A673 (cell line): ENCODE measurements at regions not wholly inside any gene's neighbourhood (a gene's known extent, or its start where the extent isn't known, plus 50 kb on each side); places are given as distances from the start of the nearest gene placed in this dataset.

Experiments used
- BruUV-seq: library from RNA; stranded (reverse); fragments of 400-500 nt; replicated peaks from 2 replicates; lab custom pipeline; 2021; lab: Mats Ljungman, UMichigan
- CTCF ChIA-PET: fragments of 300-600 bp; sonication (Branson Sonifier 250); formaldehyde crosslinking; loops from one replicate; lab custom pipeline; 2022; ENCODE audit warnings: antibody characterized with exemption; lab: Charles Lee
- POLR2A ChIA-PET: fragments of 300-600 bp; sonication (Branson Sonifier 250); formaldehyde crosslinking; loops from one replicate; lab custom pipeline; 2022; ENCODE audit warnings: antibody characterized with exemption; ENCODE audit not compliant: low non-redundant PET; lab: Charles Lee
- DNase-seq: peaks from one replicate; pipeline ENCODE4 v3.0.0-alpha.2; 2015; ENCODE audit warnings: low spot score
- H3K27ac ChIP-seq: fragments of 200-600 bp; sonication (generic); 2 replicates; pipeline ENCODE4 v1.5.1; 2016; ENCODE audit warnings: mixed run types, low read depth, mild to moderate bottlenecking, mixed read lengths, antibody characterized with exemption, low read length; ENCODE audit not compliant: poor library complexity, severe bottlenecking
- H3K27me3 ChIP-seq: fragments of 200-600 bp; sonication (generic); replicated peaks from 2 replicates; pipeline ENCODE4 v1.6.1; 2017; ENCODE audit warnings: mixed run types, low read depth, mild to moderate bottlenecking, mixed read lengths, antibody characterized with exemption, low read length; ENCODE audit not compliant: insufficient read depth, poor library complexity
- H3K36me3 ChIP-seq: fragments of 200-600 bp; sonication (generic); 2 replicates; pipeline ENCODE4 v1.6.1; 2016; ENCODE audit warnings: mixed run types, mild to moderate bottlenecking, mixed read lengths, antibody characterized with exemption, low read length; ENCODE audit not compliant: insufficient read depth, poor library complexity, severe bottlenecking
- H3K4me1 ChIP-seq: fragments of 200-600 bp; sonication (generic); 2 replicates; pipeline ENCODE4 v1.6.1; 2017; ENCODE audit warnings: mixed run types, mild to moderate bottlenecking, mixed read lengths, antibody characterized with exemption, low read length; ENCODE audit not compliant: insufficient read depth, poor library complexity, severe bottlenecking
- H3K4me3 ChIP-seq: fragments of 200-600 bp; sonication (generic); 2 replicates; pipeline ENCODE4 v1.5.1; 2016; ENCODE audit warnings: low read depth, mixed run types, mild to moderate bottlenecking, mixed read lengths, low read length; ENCODE audit not compliant: poor library complexity, severe bottlenecking
- H3K9me3 ChIP-seq: fragments of 200-600 bp; sonication (generic); 2 replicates; pipeline ENCODE4 v1.6.1; 2016; ENCODE audit warnings: mixed run types, low read depth, mild to moderate bottlenecking, mixed read lengths, antibody characterized with exemption, low read length; ENCODE audit not compliant: poor library complexity, severe bottlenecking
- CTCF ChIP-seq: fragments of 300-800, 200-600 bp; sonication (generic); conservative IDR thresholded peaks from 2 replicates; pipeline ENCODE4 v1.5.1; 2017; ENCODE audit warnings: low read depth, mild to moderate bottlenecking, antibody characterized with exemption, low read length, moderate library complexity, mixed read lengths
- EZH2 ChIP-seq: fragments of 200-600 bp; sonication (generic); IDR thresholded peaks from 2 replicates; pipeline ENCODE4 v1.6.1; 2017; ENCODE audit warnings: borderline replicate concordance, low read depth, mild to moderate bottlenecking, mixed read lengths, antibody characterized with exemption, low read length; ENCODE audit not compliant: poor library complexity, severe bottlenecking
- intact Hi-C: fragments of 100-400 bp; cut with micrococcal nuclease; formaldehyde crosslinking; loops from one replicate; pipeline ENCODE4 v1.10.0; 2022; ENCODE audit not compliant: unreplicated experiment

DNA sequence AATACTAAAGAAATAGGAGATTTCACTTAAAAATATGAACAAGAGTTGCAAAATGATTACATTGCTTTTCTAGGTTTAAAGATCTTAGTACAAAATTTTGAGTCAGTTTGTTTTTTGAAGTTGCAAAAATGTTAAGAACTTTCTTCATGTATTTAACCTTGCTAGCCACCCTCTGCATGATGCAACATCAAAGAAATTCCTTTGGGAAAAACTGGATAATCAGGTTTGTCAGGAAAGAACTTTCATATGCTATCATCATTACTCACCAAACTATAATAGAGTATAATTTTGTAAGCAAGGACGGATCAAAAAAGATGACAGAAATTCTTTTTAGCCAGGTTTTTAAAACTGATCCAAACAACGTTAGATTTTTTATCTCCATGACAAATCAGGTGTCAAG, 116.9 kb upstream of the MRPS30 start:
- no peaks in the 10 kb centered on the region for H3K36me3 ChIP-seq
- POLR2A ChIA-PET, result no interaction called here
- DNase-seq, result no peak
- intact Hi-C loops, result no loop called here
- CTCF ChIA-PET, result no interaction called here
- no peak overlapping the region for H3K27ac ChIP-seq
- no TSS peak for BruUV-seq
- no peaks in the 10 kb centered on the region for H3K4me1 ChIP-seq
- H3K9me3 ChIP-seq, result no peaks in the 10 kb centered on the region
- TF ChIP-seq EZH2 (no peak), CTCF (no peak)
- no peaks in the 10 kb centered on the region for H3K27me3 ChIP-seq
- no peak overlapping the region for H3K4me3 ChIP-seq

DNA sequence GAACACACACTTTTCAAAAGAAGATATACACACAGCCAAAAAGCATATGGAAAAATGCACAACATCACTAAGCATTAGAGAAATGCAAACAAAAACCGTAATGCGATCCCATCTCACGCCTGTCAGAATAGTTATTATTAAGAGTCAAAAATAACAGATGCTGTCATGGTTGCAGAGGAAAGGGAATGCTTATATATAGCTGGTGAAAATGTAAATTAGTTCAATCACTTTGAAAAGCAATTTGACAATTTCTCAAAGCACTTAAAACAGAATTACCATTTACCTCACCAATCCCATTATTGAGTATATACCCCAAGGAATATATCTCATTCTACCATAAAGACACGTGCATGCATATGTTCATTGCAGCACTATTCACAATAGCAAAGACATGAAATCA, 126.8 kb upstream of the MRPS30 start:
- intact Hi-C loops, result no loop called here
- Histone ChIP-seq H3K4me1 (no peaks in the 10 kb centered on the region), H3K4me3 (no peak overlapping the region), H3K27ac (no peak overlapping the region), H3K36me3 (no peaks in the 10 kb centered on the region), H3K27me3 (no peaks in the 10 kb centered on the region), H3K9me3 (no peaks in the 10 kb centered on the region)
- TF ChIP-seq CTCF (no peak), EZH2 (no peak)
- ChIA-PET POLR2A (no interaction called here), CTCF (no interaction called here)
- DNase-seq, result no peak
- no TSS peak for BruUV-seq

GRCh38 chr5:44679214-44679613, 129.5 kb upstream of the MRPS30 start:
- Histone ChIP-seq H3K4me3 (no peak overlapping the region), H3K36me3 (no peaks in the 10 kb centered on the region), H3K27me3 (no peaks in the 10 kb centered on the region), H3K27ac (no peak overlapping the region), H3K4me1 (no peaks in the 10 kb centered on the region), H3K9me3 (no peaks in the 10 kb centered on the region)
- intact Hi-C loops, result no loop called here
- ChIA-PET POLR2A (no interaction called here), CTCF (no interaction called here)
- no TSS peak for BruUV-seq
- DNase-seq, result no peak
- TF ChIP-seq CTCF (no peak), EZH2 (no peak)
